Breast epithelium (tissue), 3 donors: ENCODE measurements at regions not wholly inside any gene's neighbourhood (a gene's known extent, or its start where the extent isn't known, plus 50 kb on each side); places are given as distances from the start of the nearest gene placed in this dataset.
"Not testable (repeated sequence)": the region's sequence is repeated elsewhere in the genome, so short reads cannot be mapped to it uniquely, and the experiment has no call there.

Source experiments
- CTCF ChIP-seq, 3 donors: fragments of 450-650 bp; IDR thresholded peaks; one replicate each; pipeline ENCODE4 v1.5.1; 2016 to 2017; ENCODE audit warnings: antibody characterized with exemption in 3 of 3, mild to moderate bottlenecking in 3 of 3, moderate library complexity in 3 of 3
- POLR2A ChIP-seq: fragments of 450-650 bp; IDR thresholded peaks from one replicate; pipeline ENCODE4 v1.6.1; 2016; ENCODE audit warnings: antibody characterized with exemption, mild to moderate bottlenecking, moderate library complexity

DNA sequence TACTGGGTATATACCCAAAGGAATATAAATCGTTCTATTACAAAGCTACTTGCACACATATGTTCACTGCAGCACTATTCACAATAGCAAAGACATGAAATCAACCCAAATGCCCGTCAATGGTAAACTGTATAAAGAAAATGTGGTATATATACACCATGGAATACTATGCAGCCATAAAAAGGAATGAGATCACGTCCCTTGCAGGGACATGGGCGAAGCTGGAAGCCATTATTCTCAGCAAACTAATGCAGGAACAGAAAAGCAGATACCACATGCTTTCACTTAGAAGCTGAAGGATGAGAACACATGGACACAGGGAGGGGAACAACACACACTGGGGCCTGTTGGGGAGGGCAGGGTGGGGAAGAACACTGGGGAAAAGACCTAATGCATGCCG, 1740.0 kb upstream of the RAG2 start:
- TF ChIP-seq CTCF (IDR thresholded peaks at IDR 0.05); POLR2A: not testable (repeated sequence)
